Activated CD8-positive, alpha-beta T cell treated with anti-CD3 and anti-CD28 coated beads for 36 hours (primary cell): ENCODE measurements at regions not wholly inside any gene's neighbourhood (a gene's known extent, or its start where the extent isn't known, plus 50 kb on each side); places are given as distances from the start of the nearest gene placed in this dataset.

Experiments used
- ATAC-seq: fragments of 200-7000 bp; cut with Tn5 transposase; one replicate; pipeline ENCODE4 v1.10.0; 2021; ENCODE audit warnings: mild to moderate bottlenecking, moderate library complexity
- CTCF ChIA-PET: fragments of 350-600 bp; sonication (Branson Sonifier 250); formaldehyde crosslinking; loops from one replicate; lab custom pipeline; 2021; ENCODE audit warnings: antibody characterized with exemption; lab: Charles Lee
- POLR2A ChIA-PET: fragments of 350-600 bp; sonication (Branson Sonifier 250); formaldehyde crosslinking; loops from one replicate; lab custom pipeline; 2021; ENCODE audit warnings: antibody characterized with exemption; lab: Charles Lee
- DNase-seq: peaks from one replicate; pipeline ENCODE4 v3.0.0-alpha.2; 2020
- H3K27ac Mint-ChIP-seq: one replicate; pipeline ENCODE4 v1.8.0; 2021; ENCODE audit warnings: mild to moderate bottlenecking, mixed read lengths
- H3K27me3 Mint-ChIP-seq: one replicate; pipeline ENCODE4 v1.8.0; 2021; ENCODE audit warnings: mixed read lengths
- H3K36me3 Mint-ChIP-seq: one replicate; pipeline ENCODE4 v1.8.0; 2021; ENCODE audit warnings: low read depth, mixed read lengths
- H3K4me1 Mint-ChIP-seq: one replicate; pipeline ENCODE4 v1.8.0; 2021; ENCODE audit warnings: low read depth, mixed read lengths
- H3K4me3 Mint-ChIP-seq: one replicate; pipeline ENCODE4 v1.8.0; 2021; ENCODE audit warnings: mild to moderate bottlenecking, moderate library complexity, mixed read lengths
- H3K9me3 Mint-ChIP-seq: one replicate; pipeline ENCODE4 v1.8.0; 2021; ENCODE audit warnings: mixed read lengths
- intact Hi-C: fragments of 100-400 bp; cut with micrococcal nuclease; formaldehyde crosslinking; loops from one replicate; pipeline ENCODE4 v1.10.0; 2022
- TF ChIP-seq, protein P1 (sequence below): fragments of 200-600 bp; IDR thresholded peaks from one replicate; pipeline ENCODE4 v1.8.0; 2022; ENCODE audit warnings: antibody characterized with exemption, mild to moderate bottlenecking

DNA sequence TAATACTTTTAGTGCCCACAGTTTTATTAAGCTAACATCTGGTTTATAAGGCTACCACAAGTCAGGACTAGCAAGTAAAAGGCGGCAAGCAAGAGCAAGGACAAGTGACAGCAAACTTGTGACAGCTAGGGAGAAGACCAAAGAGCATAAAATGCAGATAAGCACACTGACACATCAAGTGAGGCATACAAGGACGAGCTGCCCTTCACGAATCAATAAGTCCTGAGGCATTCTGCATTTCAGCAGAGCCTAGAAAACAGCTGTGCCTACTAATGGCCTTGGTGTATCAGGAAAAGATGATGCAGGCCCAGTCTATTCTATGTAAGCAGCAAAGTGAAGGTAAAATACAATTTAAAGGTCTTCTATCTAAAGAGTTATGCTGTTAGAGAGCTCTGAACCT, 74.8 kb downstream of the KRTAP19-8 start:
- no peak overlapping the region for H3K27ac Mint-ChIP-seq
- ATAC-seq (no peak), DNase-seq (no peak)
- TF ChIP-seq, protein P1, sequence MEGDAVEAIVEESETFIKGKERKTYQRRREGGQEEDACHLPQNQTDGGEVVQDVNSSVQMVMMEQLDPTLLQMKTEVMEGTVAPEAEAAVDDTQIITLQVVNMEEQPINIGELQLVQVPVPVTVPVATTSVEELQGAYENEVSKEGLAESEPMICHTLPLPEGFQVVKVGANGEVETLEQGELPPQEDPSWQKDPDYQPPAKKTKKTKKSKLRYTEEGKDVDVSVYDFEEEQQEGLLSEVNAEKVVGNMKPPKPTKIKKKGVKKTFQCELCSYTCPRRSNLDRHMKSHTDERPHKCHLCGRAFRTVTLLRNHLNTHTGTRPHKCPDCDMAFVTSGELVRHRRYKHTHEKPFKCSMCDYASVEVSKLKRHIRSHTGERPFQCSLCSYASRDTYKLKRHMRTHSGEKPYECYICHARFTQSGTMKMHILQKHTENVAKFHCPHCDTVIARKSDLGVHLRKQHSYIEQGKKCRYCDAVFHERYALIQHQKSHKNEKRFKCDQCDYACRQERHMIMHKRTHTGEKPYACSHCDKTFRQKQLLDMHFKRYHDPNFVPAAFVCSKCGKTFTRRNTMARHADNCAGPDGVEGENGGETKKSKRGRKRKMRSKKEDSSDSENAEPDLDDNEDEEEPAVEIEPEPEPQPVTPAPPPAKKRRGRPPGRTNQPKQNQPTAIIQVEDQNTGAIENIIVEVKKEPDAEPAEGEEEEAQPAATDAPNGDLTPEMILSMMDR, result no peak
- CTCF ChIA-PET, result interaction anchor here (0.6 kb wide), 1 partner anchor 25 kb away, joined by 3 read pairs; no protein-coding TSS in a partner anchor
- peaks cover 3% of the 10 kb centered on the region for H3K27me3 Mint-ChIP-seq
- intact Hi-C loops, result no loop called here
- no peaks in the 10 kb centered on the region for H3K9me3 Mint-ChIP-seq
- POLR2A ChIA-PET, result no interaction called here
- no peaks in the 10 kb centered on the region for H3K4me1 Mint-ChIP-seq
- no peaks in the 10 kb centered on the region for H3K36me3 Mint-ChIP-seq
- no peak overlapping the region for H3K4me3 Mint-ChIP-seq

DNA sequence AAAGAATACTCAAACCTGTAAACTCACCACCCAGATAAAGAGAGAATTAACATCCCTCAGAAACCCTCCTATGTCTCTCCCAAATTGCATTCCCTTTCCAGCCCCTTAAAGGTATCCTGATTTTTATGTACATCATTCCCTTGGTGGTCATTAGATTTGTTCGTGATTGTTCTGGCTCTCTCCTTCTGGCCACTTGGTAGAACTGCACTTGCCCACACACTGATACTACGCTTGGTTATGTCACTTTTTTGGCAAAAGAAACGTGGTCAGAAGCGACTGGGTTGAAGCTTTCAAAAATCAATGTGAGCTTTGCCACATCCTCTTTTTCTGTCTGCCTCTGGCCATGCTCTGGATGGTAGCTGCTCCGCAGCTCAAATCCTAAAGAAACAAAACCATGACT, 76.3 kb downstream of the KRTAP19-8 start:
- POLR2A ChIA-PET, result no interaction called here
- TF ChIP-seq, protein P1, result no peak
- no peaks in the 10 kb centered on the region for H3K4me1 Mint-ChIP-seq
- no peaks in the 10 kb centered on the region for H3K36me3 Mint-ChIP-seq
- H3K4me3 Mint-ChIP-seq, result no peak overlapping the region
- no peaks in the 10 kb centered on the region for H3K9me3 Mint-ChIP-seq
- H3K27me3 Mint-ChIP-seq, result no peaks in the 10 kb centered on the region
- no peak overlapping the region for H3K27ac Mint-ChIP-seq
- intact Hi-C loops, result no loop called here
- ATAC-seq (no peak), DNase-seq (no peak)
- CTCF ChIA-PET, result no interaction called here

DNA sequence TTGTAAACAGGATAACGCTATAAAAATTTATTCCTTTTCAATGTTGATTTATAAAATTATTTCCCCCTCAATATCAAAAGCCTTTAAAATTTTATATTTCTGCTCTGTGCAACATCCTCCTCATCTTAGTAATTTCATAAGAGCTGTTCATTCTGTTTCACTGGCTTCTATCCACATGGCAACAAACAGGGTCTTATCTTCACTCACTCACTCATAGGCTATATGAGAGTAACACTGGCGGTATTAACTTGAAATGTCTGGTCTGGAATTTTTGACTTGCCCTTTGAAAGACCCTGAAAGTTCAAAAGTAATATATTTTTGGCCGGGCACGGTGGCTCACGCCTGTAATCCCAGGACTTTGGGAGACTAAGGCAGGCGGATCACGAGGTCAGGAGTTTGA, 77.4 kb upstream of the KRTAP11-1 start:
- DNase-seq (no peak), ATAC-seq (no peak)
- intact Hi-C loops, result no loop called here
- ChIA-PET CTCF (no interaction called here), POLR2A (no interaction called here)
- no peaks in the 10 kb centered on the region for H3K9me3 Mint-ChIP-seq
- H3K4me3 Mint-ChIP-seq, result no peak overlapping the region
- no peaks in the 10 kb centered on the region for H3K36me3 Mint-ChIP-seq
- peaks cover 7% of the 10 kb centered on the region for H3K27me3 Mint-ChIP-seq
- no peak overlapping the region for H3K27ac Mint-ChIP-seq
- no peaks in the 10 kb centered on the region for H3K4me1 Mint-ChIP-seq
- TF ChIP-seq, protein P1, result no peak

DNA sequence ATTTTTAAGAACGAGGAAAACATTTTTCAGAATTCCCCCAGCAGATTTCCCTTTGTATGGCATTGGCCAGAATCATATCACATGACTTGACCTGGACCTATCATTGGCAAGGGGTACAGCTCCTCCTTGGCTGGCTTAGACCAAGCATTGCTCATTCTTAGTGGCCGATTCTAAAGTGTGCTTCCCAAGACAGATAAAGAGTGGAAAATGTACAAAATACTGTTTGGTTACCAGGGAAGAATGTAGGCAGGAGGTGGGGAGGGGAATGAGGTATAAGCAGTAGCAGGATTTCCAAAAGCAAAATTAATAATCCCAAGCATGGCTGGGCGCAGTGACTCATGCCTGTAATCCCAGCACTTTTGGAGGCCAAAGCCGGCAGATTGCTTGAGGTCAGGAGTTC, 75.6 kb upstream of the KRTAP11-1 start:
- peaks cover 7% of the 10 kb centered on the region for H3K27me3 Mint-ChIP-seq
- POLR2A ChIA-PET, result no interaction called here
- CTCF ChIA-PET, result no interaction called here
- DNase-seq (no peak), ATAC-seq (no peak)
- no peak overlapping the region for H3K27ac Mint-ChIP-seq
- H3K4me1 Mint-ChIP-seq, result no peaks in the 10 kb centered on the region
- H3K4me3 Mint-ChIP-seq, result no peak overlapping the region
- no peaks in the 10 kb centered on the region for H3K36me3 Mint-ChIP-seq
- intact Hi-C loops, result no loop called here
- no peaks in the 10 kb centered on the region for H3K9me3 Mint-ChIP-seq
- TF ChIP-seq, protein P1, result no peak

GRCh38 chr21:30953605-30954004, 72.2 kb upstream of the KRTAP11-1 start:
- Mint-ChIP-seq H3K36me3 (no peaks in the 10 kb centered on the region), H3K4me1 (no peaks in the 10 kb centered on the region), H3K27ac (no peak overlapping the region), H3K4me3 (no peak overlapping the region), H3K27me3 (peaks cover 8% of the 10 kb centered on the region), H3K9me3 (no peaks in the 10 kb centered on the region)
- ChIA-PET CTCF (no interaction called here), POLR2A (no interaction called here)
- ATAC-seq (no peak), DNase-seq (no peak)
- intact Hi-C loops, result no loop called here
- TF ChIP-seq, protein P1, result no peak
